ENCODE measurements at regions not wholly inside any gene's neighbourhood (a gene's known extent, or its start where the extent isn't known, plus 50 kb on each side); places are given as distances from the start of the nearest gene placed in this dataset.
"Not testable (repeated sequence)": the region's sequence is repeated elsewhere in the genome, so short reads cannot be mapped to it uniquely, and the experiment has no call there.

GRCh38 chr6:97923249-97923648 lies 640.2 kb upstream of the MMS22L start:
- no peak for DNase-seq

- no peak for DNase-seq
These were observed 642.5 kb upstream of the MMS22L start for GRCh38 chr6:97925504-97925903.

DNA sequence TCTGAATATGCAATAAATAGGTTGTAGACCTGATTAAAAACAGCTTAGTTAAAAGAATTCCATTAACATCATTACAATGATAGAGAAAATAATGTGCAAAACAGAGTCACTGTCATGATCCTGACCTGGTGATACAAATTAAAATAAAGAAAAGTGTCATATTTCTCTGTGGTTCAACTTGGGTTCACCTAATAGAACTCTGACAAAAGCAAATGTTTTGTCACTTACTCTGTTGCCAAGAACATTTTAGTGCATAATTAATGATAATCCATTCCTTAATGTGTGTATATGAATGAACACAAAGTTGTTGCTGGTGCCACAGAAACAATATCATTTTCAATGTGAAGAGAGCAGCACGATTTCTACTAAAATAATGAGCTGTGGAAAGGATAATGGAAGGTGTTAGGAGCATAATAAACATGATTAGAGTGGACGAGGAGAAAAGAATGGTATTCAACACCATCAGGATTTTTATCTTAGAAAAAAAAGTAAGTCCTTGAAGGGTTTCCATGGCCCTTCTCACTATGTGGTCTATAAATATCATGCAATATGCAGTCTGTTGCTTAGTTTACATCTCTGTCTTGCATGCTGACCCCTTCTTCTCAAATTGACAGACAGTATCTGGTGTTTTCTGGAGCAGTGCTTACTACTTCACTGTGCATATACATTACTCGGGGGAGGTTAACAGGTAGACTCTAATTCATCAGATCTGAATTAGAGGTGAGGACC lies 656.6 kb upstream of the MMS22L start:
- DNase-seq, result no peak

- no peak for DNase-seq
These were observed 664.8 kb upstream of the MMS22L start for GRCh38 chr6:97947841-97948240.

DNA sequence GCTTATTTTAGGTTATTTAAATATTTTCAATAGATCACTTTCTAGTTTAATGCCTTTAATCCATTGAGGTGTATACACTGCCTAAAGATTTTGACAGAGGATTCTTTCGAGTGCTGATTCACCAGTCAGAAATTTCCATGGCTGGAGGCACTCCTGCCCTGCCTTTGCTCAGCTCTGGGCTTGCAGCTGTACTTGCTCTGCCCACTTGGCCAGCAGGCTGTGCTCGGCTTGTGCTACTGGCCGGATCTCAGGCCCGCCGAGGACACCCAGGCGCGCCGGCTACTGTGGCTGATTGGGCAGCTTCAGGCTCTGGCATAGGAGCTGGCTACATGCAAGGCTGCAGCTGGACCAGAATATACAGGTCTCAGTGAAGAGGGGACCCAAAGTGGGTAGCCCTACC lies 675.1 kb upstream of the MMS22L start:
- no peak for DNase-seq

- no peak for DNase-seq
These were observed 680.2 kb upstream of the MMS22L start for GRCh38 chr6:97963193-97963592.

GRCh38 chr6:97969065-97969464 lies 686.0 kb upstream of the MMS22L start:
- no peak for DNase-seq

GRCh38 chr6:97977084-97977483 lies 694.1 kb upstream of the MMS22L start:
- DNase-seq, result no peak

GRCh38 chr6:97978855-97979271 lies 695.8 kb upstream of the MMS22L start:
- no peak for DNase-seq

DNA sequence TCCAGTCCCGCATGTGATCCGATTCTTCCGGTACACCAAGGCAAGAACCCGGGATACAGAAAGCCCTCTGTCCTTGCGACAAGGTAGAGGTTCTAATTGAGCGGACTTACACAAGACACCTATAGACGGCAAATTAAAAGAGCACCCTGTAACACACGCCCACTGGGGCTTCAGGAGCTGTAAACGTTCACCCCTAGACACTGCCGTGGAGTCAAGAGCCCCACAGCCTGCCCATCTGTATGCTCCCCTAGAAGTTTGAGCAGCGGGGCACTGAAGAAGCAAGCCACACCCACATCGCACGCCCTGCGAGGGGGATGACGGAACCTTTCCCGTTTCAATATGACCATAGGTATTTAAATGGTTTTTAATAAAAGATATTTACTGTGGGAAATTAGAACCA lies 696.3 kb upstream of the MMS22L start:
- DNase-seq, result not testable (repeated sequence)

- no peak for DNase-seq
These were observed 706.4 kb upstream of the MMS22L start for GRCh38 chr6:97989451-97989850.

DNA sequence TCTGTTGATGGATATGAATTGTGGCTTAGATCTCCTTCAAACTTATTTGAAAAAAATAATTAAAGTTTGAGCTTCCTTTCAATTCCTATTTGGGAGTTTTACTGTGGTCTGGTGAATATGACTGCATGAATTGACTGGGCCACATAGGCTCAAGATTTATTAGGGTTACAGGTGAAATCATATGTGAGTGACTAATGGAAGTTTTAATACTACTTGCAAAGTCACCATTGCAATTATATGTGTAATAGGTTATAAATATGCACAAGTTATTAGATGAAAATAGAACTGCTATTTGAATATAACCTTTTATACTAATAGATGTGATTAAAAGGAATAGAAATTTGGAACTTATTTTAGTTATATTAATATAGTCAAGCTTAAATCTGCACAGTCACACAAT lies 712.1 kb upstream of the MMS22L start:
- DNase-seq, result no peak

GRCh38 chr6:98002678-98003077 lies 719.7 kb upstream of the MMS22L start:
- no peak for DNase-seq

- no peak for DNase-seq
These were observed 731.6 kb upstream of the MMS22L start for GRCh38 chr6:98014442-98015201.

DNA sequence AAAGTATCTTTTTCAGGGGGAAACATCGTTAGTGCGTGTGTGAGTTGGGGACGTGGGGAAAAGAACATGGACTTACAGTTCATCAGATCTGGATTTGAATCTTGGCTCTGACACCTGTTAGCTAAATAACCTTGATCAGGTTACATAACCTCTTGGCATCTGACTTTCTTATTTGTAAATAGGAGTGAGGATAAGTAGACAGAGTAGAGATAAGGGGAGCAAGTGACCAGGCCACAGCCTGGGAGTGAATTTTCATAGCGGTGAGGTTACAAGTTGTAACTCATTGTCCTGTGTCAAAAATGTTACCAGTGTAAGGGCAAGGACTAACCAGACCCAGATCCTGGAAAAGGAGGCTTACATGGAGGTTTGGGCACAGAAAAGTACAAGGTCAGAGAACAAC lies 733.5 kb upstream of the MMS22L start:
- DNase-seq, result no peak

DNA sequence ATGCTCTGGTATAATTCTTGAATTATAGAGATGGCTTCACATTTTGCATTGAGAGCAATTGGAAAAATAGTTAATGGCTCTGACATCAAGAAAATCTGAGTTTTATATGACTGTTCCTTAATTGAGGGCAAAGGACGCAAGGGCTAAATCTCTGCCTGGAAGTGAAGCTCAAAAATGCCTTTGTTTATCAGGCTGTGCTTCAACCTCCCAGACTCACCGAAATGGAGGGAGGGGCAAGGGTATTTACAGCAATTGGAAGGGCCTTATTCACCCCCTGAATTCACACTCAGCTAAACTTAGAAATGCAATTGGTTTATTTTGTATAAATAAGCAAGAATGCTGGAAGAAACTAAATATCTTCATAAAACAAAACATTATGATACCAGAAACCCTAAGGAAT lies 737.2 kb upstream of the MMS22L start:
- no peak for DNase-seq

DNA sequence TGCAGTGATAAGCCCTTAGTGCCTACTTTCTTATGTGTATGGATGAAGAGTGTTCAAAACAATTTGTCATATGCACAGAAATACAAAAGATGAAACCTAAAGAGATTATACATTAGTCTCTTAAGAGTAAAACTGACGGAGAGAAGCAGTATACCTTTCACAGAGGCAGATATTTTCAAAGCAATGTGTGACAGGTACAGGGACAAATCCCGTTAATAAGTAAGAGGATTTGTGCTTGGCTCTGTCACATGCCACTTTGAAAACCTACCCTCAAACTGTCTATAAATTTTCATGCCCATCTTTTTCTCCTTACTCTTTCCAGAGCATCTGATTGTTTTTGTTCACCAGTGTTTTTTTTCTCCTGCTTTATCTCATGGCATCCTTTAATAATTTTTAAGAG lies 741.3 kb upstream of the MMS22L start:
- peak; percentile 2 for DNase-seq

- no peak for DNase-seq
These were observed 744.9 kb upstream of the MMS22L start for GRCh38 chr6:98027898-98028297.

DNA sequence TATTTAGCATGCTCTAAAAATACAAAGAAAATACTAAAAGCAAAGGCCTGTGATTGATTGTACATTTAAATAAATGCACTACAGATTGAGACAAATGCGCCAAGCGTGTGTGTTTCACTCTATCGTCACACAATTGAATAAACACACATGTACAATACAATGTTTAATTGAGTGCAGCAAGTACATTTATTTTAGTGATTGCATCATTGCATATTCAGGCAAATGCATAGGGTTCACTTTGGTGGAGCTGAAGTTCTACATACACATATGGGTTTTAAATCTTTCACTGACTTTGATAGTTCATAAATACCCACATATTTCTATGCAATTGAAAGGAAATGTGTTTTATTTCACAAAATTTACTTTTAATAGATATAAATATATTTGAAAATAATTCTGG lies 750.6 kb upstream of the MMS22L start:
- no peak for DNase-seq

GRCh38 chr6:98036344-98036923 lies 753.4 kb upstream of the MMS22L start:
- no peak for DNase-seq

GRCh38 chr6:98037571-98037970 lies 754.6 kb upstream of the MMS22L start:
- DNase-seq, result no peak

GRCh38 chr6:98039443-98039842 lies 756.4 kb upstream of the MMS22L start:
- no peak for DNase-seq

DNA sequence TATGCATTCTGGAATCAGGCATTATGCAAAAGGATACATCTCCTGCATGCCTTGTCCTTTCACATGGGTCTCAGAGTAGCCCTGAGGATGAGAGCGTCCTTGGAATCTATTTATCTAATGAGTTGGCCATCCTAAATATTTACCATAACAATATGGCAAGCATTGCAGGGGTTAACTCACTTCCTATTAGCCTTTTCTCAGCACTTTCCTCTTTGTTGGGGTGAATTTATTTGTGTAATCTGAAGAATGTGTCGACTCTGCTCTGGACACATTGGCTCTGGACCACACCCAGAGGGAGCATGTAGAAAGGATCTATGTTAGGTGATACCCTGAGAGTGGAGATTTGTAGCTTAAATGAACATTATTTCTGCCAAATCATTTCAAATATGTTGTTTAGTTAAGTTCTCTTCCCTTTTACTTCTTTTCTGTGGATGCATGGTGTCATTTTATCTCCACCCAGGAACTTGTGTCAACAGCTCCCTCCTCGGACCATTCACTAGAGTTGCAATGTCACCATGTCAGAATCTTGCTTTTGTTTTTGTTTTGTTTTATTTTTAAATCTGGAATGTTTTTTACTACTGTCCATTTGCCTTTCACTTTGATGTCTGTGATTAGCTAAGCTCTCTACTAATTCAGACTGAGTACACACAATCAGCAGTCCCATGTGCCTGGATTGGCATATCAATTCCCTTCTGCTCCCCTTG lies 757.0 kb upstream of the MMS22L start:
- DNase-seq, result peak; percentile 38

DNA sequence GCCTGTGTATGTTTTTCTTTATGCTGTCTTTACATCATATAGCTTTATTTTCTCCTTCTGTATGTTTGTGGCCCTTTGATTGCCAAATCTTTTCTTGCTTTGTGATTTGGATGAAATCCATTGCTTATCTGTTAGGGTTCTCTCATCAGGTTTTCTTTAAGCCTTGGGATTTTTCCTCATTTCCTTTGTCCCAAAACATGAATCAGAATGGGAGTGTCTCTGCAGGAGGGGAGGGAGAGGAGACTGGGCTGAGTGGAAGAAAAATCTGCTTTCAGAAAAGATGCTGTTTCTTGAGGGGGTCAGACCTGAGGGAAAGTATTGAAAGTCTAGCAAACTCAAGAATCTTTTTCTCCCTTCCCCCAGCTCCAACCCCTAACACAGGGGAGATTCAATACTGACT lies 758.0 kb upstream of the MMS22L start:
- DNase-seq, result no peak
